ENCODE measurements at regions not wholly inside any gene's neighbourhood (a gene's known extent, or its start where the extent isn't known, plus 50 kb on each side); places are given as distances from the start of the nearest gene placed in this dataset.

DNA sequence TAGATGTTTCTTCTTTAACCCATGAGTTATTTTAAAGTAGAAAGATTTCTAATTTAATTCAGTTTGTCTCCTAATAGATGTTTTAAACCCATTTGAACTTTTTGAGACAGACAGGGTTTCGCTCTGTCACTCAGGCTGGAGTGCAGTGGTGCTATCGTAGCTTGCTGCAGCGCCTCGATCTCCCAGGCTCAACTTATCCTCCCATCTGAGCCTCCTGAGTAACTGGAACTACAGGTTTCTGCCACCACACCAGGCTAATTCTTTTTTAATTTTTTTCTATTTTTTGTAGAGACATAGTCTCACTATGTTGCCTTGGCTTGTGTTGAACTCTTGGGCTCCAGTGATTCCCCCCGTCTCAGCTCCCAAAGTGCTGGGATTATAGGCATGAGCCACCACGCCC, 53.0 kb upstream of the RAB18 start:
- no peak for DNase-seq

DNA sequence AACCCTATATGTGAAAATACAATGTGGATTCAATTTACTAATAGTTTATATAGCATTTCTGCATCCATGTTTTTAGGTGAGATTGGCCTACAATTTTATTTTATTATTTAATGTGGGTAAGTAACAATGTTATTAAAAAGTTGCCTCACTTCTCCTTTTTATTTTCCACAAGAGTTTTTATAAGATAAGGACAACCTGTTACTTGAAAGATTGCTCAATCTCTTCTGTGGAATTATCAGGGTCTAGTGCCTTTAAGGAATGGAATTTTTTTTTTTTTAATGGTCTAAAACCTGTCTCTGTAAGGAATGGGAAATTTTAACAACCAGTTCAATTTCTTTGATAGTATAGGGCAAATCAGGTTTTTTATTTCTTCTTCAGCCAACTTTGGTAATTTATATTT, 53.9 kb upstream of the RAB18 start:
- no peak for DNase-seq

DNA sequence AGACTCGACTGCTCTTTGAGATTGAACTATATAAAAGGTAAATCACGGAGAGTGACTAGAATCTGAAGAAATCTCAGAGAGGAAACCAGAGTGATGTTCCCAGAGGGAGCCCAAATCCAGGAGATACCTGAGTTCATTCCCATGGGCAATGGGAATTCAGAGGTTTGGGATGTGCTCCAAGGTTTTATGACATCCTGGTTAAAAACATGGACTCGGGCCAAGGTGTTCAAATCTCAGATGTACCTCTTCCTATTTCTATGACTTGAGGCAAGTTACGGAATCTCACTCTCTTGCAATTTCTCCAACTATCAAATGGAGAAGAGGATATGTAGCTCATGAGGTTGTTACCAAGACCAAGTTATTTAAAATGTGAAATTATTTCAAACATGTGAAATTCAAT, 54.5 kb upstream of the RAB18 start:
- no peak for DNase-seq

DNA sequence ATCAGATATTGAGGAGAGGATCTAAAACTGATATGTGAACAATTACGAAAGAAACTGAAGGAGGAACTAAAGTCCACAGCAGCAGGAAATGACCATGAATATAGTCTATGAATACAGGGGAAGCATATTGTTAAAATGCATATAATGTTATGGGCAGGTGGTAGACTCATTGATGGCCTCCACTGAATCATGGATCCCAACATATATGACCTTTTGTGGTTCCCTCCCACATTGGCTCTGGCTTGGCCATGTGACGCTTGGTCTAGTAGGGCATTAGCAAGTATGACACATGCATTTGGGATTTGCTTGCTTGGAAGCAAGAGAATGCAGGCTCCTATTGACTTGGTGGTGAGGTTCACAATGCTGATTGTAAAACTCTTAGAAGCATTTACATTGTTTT, 55.2 kb upstream of the RAB18 start:
- no peak for DNase-seq

DNA sequence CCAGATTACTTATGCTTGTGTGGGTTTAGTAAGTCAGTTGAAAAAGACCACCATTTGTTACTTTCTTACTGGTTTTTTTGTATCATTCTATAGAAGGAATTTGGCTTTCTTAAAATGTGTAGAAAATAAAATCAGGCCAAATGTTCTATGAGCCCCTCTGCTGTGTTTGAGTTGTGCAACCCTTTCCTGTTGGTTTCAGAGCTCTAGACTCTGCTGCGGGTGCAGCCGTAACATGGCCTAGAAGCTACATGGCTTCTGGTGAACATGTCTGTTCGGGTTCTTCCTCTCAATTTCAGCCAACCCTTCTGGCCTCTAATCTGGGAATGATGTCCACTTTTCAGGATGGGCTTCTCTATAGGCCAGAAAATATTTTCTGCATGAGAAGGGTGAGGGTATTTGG, 56.6 kb upstream of the RAB18 start:
- no peak for DNase-seq

DNA sequence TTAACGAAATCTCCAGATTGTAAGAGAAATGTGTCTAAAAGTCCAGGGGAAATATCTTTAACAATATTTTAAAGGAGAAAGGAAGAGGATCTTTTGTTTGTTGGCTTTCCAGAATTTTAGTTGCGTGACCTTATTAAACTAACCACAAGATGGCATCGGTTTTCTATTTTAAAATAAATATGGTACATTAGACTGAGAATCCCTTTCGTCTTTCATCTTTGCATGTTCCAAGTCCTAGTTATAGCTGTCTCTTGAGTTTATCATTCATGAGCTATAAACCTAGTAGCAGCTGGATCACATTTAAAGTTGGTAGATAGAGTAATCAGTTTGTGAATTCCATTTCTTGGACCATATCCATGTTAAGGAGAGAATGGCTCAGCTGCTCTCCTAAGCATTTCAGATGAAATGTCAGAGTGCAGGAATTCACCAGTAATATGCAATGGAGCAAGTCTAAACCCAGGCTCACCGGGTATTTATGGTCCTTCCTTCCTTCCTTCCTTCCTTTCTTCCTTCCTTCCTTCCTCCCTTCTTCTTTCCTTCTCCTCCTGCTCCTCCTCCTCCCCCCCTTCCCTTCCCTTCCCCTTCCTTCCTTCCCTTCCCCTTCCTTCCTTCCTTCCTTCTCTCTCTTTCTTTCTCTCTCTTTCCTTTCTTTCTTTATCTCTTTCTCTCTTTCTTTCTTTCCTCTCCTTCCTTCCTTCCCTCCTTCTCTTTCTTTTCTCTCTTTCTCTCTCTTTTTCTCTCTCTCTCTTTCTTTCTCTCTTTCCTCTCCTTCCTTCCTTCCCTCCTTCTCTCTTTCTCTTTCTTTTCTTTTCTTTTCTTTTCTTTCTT, 57.8 kb upstream of the RAB18 start:
- no peak for DNase-seq

DNA sequence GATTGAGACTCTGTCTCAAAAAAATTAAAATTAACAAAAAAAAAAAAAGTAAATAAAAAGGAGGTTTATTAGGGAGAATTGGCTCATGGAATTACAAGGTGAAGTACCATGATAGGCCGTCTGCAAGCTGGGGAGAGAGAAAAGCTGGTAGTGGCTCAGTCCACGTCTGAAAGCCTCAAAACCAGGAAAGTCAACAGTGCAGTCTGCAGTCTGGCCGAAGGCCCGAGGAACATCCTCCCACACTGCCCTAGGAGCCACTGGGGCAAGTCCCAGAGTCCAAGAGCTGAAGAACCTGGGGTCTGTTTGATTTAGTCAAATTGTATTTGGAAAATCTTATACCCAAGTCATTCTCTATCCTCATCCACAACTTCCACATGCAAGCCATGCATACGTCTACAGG, 59.0 kb upstream of the RAB18 start:
- no peak for DNase-seq

DNA sequence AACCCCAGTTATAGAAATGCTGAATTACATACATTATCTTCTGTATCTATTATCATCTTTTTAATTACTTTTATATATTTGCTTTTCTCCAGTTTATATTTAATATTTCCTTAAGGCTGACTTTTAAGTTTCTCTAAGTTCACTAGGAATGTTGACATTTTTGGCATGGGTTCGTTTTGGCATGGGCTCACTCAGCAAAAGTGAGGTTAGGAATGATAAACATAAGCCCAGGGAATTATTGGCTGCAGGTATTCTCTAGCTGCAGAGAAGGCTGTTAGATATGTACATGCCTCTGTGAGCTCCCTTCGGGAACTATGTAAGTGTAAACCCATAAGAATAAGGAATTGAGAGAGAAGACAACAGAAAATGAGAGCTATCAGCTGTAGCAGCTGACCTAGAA, 63.6 kb upstream of the RAB18 start:
- DNase-seq = no peak

DNA sequence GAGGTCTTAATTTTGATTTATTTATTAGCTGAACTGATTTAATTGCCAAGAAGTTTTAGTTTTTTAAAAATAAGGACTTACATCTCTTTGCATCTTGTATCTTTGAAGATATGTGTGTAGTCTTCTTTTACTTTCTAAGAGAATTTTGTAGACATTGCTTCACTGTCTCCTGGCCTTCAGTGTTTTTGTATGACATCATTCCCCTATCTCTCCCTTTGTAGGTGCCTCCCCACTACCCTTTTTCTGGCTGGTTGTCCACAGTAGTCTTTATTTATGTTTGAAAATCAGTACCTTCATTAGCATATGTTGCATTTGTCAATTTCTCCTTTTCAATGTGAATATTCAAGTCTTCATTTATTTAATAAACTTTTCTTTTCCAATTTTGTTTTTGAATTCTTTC, 64.1 kb upstream of the RAB18 start:
- DNase-seq = no peak

DNA sequence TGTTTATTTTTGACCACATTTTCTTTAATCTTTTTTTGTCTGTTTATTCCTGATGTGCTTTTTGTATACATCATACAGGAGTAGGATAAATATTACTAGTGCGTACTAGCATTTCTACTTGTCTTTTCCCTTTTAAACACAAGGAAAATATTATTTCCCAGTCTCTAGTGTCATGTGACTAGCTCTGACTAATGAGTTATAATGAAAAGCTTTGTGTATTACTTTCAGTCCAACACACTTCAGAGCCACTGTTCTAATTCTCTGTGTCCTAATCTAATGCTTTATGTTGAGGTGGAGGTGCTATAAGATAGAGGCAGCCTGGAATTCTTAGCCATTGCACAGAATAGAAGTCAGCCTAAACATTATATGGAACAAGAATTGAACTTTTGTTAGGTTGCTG, 65.0 kb upstream of the RAB18 start:
- no peak for DNase-seq

DNA sequence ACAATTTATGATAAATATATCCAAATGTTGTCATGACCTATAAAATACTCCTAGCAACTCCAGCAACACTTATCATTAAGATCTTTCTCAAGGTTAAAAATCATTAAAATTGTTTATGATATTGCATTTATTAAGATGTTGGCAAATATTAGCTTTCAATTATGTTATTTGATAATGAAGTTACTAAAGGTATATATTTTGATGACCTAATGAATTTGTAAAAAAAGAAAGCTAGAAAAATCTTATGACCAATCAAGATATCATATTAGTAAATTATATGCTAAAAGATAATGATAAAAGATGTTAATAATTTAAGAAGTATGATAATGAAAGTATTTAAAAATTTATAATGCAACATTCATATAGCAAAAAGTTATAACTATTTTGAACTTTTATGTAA, 66.3 kb upstream of the RAB18 start:
- no peak for DNase-seq

DNA sequence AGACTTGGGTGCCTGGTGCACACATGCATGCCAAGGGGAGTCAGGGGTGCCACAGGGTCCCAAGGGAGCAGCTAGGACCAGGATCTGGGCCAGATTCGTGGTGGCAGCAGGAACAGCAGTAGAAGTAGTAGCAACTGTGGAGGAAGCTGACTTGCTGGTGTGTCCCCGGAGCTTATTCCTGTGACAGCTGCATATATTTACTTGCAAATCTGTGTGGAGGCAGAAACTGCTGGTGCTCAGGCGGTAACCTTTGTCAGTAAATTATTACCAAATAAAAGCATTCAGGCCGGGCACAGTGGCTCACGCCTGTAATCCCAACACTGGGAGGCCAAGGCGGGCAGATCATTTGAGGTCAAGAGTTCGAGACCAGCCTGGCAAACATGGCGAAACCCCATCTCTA, 67.4 kb upstream of the RAB18 start:
- no peak for DNase-seq

DNA sequence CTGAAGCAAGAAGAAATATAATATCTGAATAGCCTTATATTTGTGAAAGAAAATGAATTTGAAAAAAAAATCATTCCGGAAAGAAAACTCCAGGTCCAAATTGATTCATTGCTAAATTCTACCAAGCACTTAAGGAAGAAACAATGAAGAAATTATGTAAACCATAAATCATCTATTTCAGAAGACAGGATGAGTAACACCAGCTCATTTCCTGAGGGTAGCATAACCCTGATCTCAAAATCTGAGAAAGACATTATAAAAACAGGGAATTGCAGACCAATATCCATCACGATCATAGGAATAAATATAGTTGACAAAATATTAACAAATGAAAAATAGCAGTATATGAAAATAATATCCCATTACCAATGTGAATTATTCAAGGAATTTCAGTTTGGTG, 70.1 kb upstream of the RAB18 start:
- no peak for DNase-seq

DNA sequence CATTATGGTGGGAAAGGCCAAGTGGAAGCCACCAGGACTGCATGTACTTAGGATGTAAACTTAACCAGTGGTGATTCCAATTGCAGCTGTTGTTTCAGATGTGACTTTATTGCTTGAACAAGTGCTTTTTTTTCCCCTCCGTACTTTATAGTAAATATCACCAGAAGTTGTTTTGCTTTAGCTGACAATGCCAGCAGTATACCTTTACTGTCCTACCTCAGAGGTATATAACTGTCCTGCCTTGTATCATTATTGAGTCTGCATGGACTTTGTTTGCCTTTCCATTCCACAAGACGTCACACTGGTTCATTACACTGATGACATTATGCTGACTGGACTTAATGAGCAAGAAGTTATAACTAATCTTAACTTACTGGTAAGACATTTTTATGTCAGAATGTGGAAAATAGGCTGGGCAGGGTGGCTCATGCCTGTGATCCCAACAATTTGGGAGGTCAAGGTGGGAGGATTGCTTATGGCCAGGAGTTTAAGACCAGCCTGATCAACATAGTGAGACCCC, 77.1 kb upstream of the RAB18 start:
- DNase-seq = no peak

DNA sequence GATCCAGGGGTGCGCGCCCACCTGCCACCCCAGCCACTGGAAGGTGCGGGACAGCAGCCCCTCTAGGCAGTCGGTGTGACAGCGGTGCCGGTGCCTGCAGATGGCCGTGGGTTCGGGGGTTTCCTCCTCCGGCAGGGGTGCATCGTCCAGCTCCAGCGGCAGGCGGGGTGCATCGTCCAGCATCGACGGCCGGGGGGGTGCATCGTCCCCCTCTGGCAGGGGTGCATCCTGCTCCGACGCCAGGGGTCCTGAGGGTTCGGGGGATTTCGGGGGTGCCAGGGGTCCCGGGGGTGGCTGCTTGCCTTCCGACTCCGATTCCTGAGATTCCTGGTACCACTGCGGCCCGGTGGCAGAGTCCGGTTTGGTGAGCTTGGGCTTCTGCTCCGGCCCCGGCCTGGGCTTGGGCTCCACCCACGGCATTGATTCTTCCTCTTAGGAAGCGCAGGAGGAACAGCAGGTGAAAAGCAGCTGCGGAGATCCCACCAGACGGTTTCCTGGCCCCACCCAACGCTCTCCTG, 90.2 kb upstream of the RAB18 start:
- no peak for DNase-seq

DNA sequence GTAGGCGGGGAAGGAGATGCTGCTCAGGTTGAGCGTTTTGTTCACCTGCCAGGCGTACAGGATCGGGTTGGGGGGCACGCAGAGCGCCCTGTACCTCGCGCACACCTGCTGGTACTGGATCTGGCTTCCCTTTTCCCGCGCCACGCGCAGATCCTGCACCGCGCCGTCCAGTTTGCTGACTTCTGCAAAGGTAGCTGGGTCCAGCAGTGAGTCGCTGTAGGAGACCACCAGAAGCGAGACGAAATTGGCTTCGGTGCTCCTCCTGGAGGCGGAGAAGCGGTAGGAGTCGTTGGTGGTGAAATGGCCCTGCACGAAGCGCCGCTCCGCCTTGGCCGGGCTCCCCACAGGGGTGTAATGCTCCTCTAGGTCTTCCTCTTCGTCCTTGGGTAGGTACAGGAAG, 90.7 kb upstream of the RAB18 start:
- DNase-seq = no peak

DNA sequence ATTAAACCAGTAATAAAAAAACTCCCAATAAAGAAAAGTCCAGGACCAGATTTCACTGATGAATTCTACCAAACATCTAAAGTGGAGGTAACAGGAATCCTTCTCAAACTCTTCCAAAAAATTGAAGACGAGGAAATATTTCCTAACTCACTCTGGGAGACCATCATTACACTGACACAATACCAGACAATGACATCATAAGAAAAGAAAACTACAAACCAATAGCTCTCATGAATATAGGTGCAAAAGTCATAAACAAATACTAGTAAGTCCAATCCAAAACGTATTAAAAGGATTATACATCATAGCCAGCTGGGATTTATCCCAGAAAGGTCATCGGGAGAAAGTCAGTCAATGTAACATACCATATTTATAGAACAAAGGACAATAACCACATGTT, 94.0 kb upstream of the RAB18 start:
- no peak for DNase-seq

DNA sequence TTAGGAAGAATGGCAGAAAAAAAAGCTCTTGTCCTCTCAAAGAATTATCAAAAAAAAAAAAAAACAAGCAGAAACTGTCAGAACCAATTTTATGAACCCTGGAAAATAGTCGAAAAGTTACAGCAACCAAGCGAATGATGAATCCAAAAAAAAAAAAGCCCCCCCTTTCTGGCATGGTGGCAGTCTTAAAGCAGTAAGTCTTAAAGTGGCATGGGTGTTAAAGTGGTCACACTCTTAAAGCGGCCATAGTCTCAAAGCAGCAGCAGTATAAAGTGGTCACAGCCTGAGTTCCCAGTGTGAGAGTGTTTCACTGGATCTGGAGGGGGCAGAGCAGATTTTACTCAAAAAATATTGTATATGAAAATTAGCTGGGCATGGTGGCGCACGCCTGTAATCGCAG, 96.8 kb upstream of the RAB18 start:
- no peak for DNase-seq

DNA sequence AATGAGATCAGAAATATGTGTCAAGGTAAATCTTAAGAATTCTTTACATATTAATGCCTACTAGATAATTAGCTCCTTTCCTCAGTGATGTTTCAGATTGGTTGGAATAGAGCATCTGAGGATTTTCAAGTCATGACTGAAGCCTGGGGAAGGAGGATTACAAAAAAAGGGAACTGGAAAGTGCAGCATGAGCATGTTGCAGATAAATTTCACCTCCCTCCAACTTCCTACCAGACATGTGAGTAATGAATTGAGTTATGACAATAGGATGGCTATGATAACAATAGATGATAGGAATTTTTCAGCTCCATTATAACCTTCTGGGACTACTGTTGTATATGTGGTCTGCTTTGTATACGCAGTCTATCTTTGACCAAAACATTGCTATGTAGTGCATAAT, 104.2 kb upstream of the RAB18 start:
- no peak for DNase-seq

DNA sequence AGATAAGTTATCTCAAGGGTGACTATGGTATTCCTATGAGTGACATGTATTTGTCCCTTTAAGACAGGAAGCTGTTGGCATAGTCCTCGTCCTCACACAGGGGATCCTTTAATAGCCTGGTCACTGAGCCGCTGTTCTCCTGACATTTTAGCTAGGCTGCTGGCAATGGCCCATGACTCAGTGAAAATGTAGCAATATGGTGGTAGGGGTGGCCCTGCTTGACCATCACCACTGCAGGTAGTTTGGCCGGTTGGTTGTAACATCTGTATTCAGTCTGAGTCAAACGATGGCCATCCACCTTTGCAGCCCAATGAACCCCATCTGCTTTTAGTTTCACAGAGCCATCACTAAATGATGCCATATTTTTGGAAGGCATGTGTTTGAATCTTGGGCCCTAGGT, 110.1 kb upstream of the RAB18 start:
- no peak for DNase-seq

DNA sequence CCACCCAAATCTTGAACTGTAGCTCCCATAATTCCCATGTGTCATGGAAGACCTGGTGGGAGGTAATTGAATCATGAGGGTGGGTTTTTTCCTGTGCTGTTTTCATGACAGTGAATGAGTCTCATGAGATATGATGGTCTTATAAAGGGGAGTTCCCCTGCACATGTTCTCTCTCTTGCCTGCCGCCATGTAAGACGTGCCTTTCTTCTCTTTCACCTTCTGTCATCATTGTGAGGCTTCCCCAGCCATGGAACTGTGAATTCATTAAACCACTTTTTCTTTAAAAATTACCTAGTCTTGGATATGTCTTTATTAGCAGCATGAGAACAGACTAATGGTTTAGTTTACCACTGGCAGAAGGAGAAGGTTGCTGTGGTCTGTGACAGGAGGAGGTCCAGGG, 111.5 kb upstream of the RAB18 start:
- no peak for DNase-seq

DNA sequence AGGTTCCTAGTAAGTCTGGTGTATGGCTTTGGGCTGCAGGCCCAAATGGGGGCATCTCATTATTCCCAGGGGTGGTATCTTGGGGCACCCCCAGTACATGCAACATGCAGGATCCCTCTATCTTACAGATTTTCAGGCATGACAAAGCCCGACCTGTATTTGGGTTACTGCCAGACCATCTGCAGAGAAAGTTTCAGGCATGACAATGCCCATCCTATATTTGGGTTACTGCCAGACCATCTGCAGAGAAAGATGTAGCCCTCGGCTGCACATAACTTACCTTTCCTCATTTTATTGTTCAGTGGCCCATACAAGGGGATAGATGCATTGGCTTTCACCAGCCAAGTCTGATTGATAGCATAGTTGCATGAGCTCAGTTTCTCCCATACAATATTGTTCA, 112.2 kb upstream of the RAB18 start:
- no peak for DNase-seq

DNA sequence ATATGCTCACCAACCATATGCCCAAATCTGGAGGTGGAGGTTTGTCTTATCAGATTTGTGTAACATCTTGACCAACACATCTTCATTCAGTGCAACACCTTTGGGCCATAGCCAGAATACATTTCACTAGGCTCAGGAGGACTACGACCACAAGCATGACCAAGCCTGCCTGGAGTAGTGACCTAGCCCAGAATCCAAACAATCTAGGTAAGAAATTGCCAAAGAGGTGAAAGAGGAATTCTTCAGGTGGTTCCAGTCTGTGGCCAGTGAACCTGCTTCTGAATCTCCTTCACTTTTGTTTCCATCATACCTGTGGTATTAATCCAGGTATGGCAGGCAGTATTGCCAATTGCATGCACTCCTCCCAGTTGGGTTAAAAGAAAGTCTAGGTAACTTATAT, 112.8 kb upstream of the RAB18 start:
- DNase-seq = no peak

DNA sequence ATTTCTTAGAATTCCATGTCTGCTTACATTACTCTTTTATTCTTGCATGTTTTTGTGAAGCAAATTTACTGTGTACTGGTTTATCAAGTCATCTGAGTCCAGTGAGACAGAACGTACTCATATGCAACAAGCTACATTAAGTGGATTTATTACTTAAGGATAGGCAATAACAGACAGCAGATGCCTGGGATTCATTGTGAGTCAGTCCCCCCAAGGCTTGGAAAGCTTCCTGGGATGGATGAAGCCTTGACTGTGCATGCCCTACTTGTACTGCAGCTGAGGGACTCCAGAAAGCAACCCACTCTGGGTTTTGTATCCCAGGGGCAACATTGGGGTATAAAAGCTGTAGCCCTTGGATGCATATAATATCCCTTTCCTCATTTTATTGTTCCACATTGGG, 113.4 kb upstream of the RAB18 start:
- DNase-seq = no peak

DNA sequence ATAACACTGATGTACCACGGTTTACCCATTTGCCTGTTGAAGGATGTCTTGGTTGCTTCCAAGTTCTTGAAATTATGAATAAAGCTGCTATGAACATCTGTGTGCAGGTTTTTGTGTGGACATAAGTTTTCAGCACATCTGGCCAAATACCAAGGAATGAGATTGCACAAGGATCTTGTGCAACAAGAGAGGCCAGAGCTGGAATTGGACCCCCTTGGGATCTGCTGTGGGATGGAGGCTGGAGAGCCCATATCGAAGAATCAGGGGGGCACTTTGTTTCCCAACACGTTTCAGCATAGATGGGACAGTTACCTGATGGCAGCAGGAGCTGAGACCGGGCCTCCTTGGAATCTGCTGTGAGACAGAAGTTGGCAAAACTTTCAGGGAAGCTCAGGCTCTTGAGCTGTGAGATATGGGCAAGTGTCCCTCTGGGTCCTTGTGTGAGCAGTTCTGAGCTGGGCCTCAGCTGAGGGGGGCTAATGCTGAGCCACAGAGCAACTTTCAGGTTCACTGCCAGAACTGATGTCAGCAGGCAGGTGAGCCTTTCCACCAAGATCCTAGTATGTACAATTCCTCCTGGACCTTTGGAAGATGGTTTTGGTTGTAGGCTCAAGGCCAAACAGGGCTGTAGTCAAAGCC, 115.2 kb upstream of the RAB18 start:
- no peak for DNase-seq
